Spinal cord (tissue), 9 donors: ENCODE measurements at regions not wholly inside any gene's neighbourhood (a gene's known extent, or its start where the extent isn't known, plus 50 kb on each side); places are given as distances from the start of the nearest gene placed in this dataset.

Experiments used
- DNase-seq, 6 donors: peaks; one replicate each; pipeline versions ENCODE4 v3.0.0 to v3.0.0-alpha.2; 2013 to 2015; ENCODE audit warnings: low spot score in 6 of 6, low read depth in 4 of 6
- H3K27ac ChIP-seq: one replicate; pipeline ENCODE4 v1.5.1; 2013; ENCODE audit warnings: low read depth, low read length, control low read depth
- H3K27me3 ChIP-seq: one replicate; pipeline ENCODE4 v1.6.1; 2013; ENCODE audit warnings: low read length; ENCODE audit not compliant: control insufficient read depth, insufficient read depth
- H3K36me3 ChIP-seq: one replicate; pipeline ENCODE4 v1.6.1; 2013; ENCODE audit warnings: low read length; ENCODE audit not compliant: control insufficient read depth, insufficient read depth
- H3K4me1 ChIP-seq: one replicate; pipeline ENCODE4 v1.6.1; 2013; ENCODE audit warnings: low read length; ENCODE audit not compliant: control insufficient read depth, insufficient read depth
- H3K4me3 ChIP-seq: one replicate; pipeline ENCODE4 v1.5.1; 2013; ENCODE audit warnings: low read depth, low read length, control low read depth
- H3K9me3 ChIP-seq: one replicate; pipeline ENCODE4 v1.6.1; 2013; ENCODE audit warnings: low read length; ENCODE audit not compliant: control insufficient read depth, insufficient read depth
- WGBS: methylation state at CpG from one replicate; pipeline ENCODE4 v1.1.5; 2013; ENCODE audit warnings: missing lambda C conversion rate; ENCODE audit not compliant: insufficient coverage; 5-methylcytosine and 5-hydroxymethylcytosine counted together
- donor health status: healthy.

GRCh38 chr4:124484940-124485339, 227.6 kb downstream of the ANKRD50 start:
- no peaks in the 10 kb centered on the region for H3K9me3 ChIP-seq
- DNase-seq: peak in 1 of 6 donors; percentile 37
- peaks cover 4% of the 10 kb centered on the region for H3K4me1 ChIP-seq
- no peaks in the 10 kb centered on the region for H3K36me3 ChIP-seq
- WGBS: no CpG with 5 or more reads among the region's 2 CpGs
- H3K27ac ChIP-seq: no peak overlapping the region
- H3K4me3 ChIP-seq: no peak overlapping the region
- H3K27me3 ChIP-seq: no peaks in the 10 kb centered on the region

- Histone ChIP-seq H3K27me3 (no peaks in the 10 kb centered on the region), H3K36me3 (no peaks in the 10 kb centered on the region), H3K4me1 (peaks cover 4% of the 10 kb centered on the region), H3K9me3 (no peaks in the 10 kb centered on the region), H3K4me3 (no peak overlapping the region), H3K27ac (no peak overlapping the region)
- WGBS: 100% methylated on average over 2 of the region's 2 CpGs
- DNase-seq: no peak
These were observed 226.1 kb downstream of the ANKRD50 start for GRCh38 chr4:124486423-124486822.

- 40% methylated on average over 2 of the region's 2 CpGs for WGBS
- H3K9me3 ChIP-seq: no peaks in the 10 kb centered on the region
- peaks cover 4% of the 10 kb centered on the region for H3K4me1 ChIP-seq
- no peak overlapping the region for H3K27ac ChIP-seq
- no peak overlapping the region for H3K4me3 ChIP-seq
- no peaks in the 10 kb centered on the region for H3K36me3 ChIP-seq
- DNase-seq: peak in 2 of 6 donors; percentile 21 to 49
- no peaks in the 10 kb centered on the region for H3K27me3 ChIP-seq
These were observed 224.9 kb downstream of the ANKRD50 start for GRCh38 chr4:124487651-124488050.

GRCh38 chr4:124491361-124492145, 221.0 kb downstream of the ANKRD50 start:
- peak in 2 of 6 donors; percentile 56 to 77 for DNase-seq

GRCh38 chr4:124499261-124499660, 213.3 kb downstream of the ANKRD50 start:
- no CpG with 5 or more reads among the region's 3 CpGs for WGBS

More at GRCh38 chr4:124491361-124492145, 221.0 kb downstream of the ANKRD50 start:
- no peaks in the 10 kb centered on the region for H3K27me3 ChIP-seq
- H3K9me3 ChIP-seq: no peaks in the 10 kb centered on the region
- 83% methylated on average over 1 of the region's 2 CpGs for WGBS
- peak overlapping the region; percentile 74 for H3K27ac ChIP-seq
- no peaks in the 10 kb centered on the region for H3K36me3 ChIP-seq
- no peaks in the 10 kb centered on the region for H3K4me1 ChIP-seq
- no peak overlapping the region for H3K4me3 ChIP-seq

GRCh38 chr4:124501576-124501975, 211.0 kb downstream of the ANKRD50 start:
- no peaks in the 10 kb centered on the region for H3K4me1 ChIP-seq
- H3K9me3 ChIP-seq: no peaks in the 10 kb centered on the region
- 88% methylated on average over 1 of the region's 1 CpG for WGBS
- no peaks in the 10 kb centered on the region for H3K27me3 ChIP-seq
- no peak overlapping the region for H3K27ac ChIP-seq
- no peak for DNase-seq
- H3K36me3 ChIP-seq: no peaks in the 10 kb centered on the region
- H3K4me3 ChIP-seq: no peak overlapping the region

More at GRCh38 chr4:124499261-124499660, 213.3 kb downstream of the ANKRD50 start:
- no peaks in the 10 kb centered on the region for H3K36me3 ChIP-seq
- H3K27ac ChIP-seq: no peak overlapping the region
- no peaks in the 10 kb centered on the region for H3K9me3 ChIP-seq
- no peak overlapping the region for H3K4me3 ChIP-seq
- no peaks in the 10 kb centered on the region for H3K4me1 ChIP-seq
- no peaks in the 10 kb centered on the region for H3K27me3 ChIP-seq
- DNase-seq: peak in 2 of 6 donors; percentile 44 to 79

- Histone ChIP-seq H3K36me3 (no peaks in the 10 kb centered on the region), H3K4me1 (no peaks in the 10 kb centered on the region), H3K9me3 (no peaks in the 10 kb centered on the region), H3K4me3 (no peak overlapping the region), H3K27ac (no peak overlapping the region), H3K27me3 (no peaks in the 10 kb centered on the region)
- DNase-seq: no peak
- WGBS: no CpG with 5 or more reads among the region's 2 CpGs
These were observed 208.1 kb downstream of the ANKRD50 start for GRCh38 chr4:124504431-124504830.

GRCh38 chr4:124505211-124505610, 207.3 kb downstream of the ANKRD50 start:
- Histone ChIP-seq H3K9me3 (no peaks in the 10 kb centered on the region), H3K4me3 (no peak overlapping the region), H3K36me3 (no peaks in the 10 kb centered on the region), H3K27me3 (no peaks in the 10 kb centered on the region), H3K27ac (no peak overlapping the region), H3K4me1 (no peaks in the 10 kb centered on the region)
- no peak for DNase-seq
- no CpG with 5 or more reads among the region's 2 CpGs for WGBS

- Histone ChIP-seq H3K36me3 (no peaks in the 10 kb centered on the region), H3K27ac (no peak overlapping the region)
These were observed 203.4 kb downstream of the ANKRD50 start for GRCh38 chr4:124509151-124509550.

GRCh38 chr4:124514588-124514987, 197.9 kb downstream of the ANKRD50 start:
- no peak for DNase-seq
- no peaks in the 10 kb centered on the region for H3K4me1 ChIP-seq
- WGBS: no CpG with 5 or more reads among the region's 2 CpGs
- H3K9me3 ChIP-seq: no peaks in the 10 kb centered on the region
- no peaks in the 10 kb centered on the region for H3K36me3 ChIP-seq
- H3K4me3 ChIP-seq: no peak overlapping the region
- no peak overlapping the region for H3K27ac ChIP-seq
- no peaks in the 10 kb centered on the region for H3K27me3 ChIP-seq

More at GRCh38 chr4:124509151-124509550, 203.4 kb downstream of the ANKRD50 start:
- Histone ChIP-seq H3K9me3 (no peaks in the 10 kb centered on the region), H3K4me1 (no peaks in the 10 kb centered on the region), H3K27me3 (no peaks in the 10 kb centered on the region), H3K4me3 (no peak overlapping the region)
- WGBS: 83% methylated on average over 1 of the region's 2 CpGs
- no peak for DNase-seq
